ACHN (cell line): ENCODE measurements at regions not wholly inside any gene's neighbourhood (a gene's known extent, or its start where the extent isn't known, plus 50 kb on each side); places are given as distances from the start of the nearest gene placed in this dataset.

Source experiments
- DNase-seq: peaks from one replicate; pipeline ENCODE4 v3.0.0-alpha.2; 2015
- in situ Hi-C: cut with HindIII; loops from 2 replicates; pipeline ENCODE4 v1.10.0; 2017; ENCODE audit warnings: low sequenced_read_pairs, low pct_ligation_motif_present, low pct_unique_long_range_greater_than_20kb

DNA sequence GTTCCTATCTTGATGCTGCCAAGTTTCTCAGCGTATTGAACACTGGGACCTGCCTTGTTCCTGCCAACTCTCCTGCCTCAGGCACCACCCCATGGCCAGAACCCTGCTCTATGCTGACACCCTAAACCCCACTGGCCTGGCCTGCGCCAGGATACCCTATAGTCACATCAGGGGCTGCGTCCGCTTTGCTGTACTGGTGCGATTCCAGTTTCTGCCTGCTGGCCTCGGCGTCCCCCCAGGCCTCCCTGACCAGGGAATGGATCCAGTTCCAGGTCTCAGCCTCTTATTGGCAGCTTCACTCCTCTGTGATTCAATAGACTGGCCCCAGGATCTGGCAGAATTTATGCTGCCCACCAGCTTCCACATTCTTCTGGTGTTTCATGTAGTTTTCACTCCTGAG, 55.0 kb downstream of the GPR6 start:
- in situ Hi-C loops, result loop anchor here (25.0 kb wide), 1 partner anchor 321 kb away; no protein-coding TSS in a partner anchor
- DNase-seq, result no peak

- in situ Hi-C loops, result loop anchor here (25.0 kb wide), 1 partner anchor 322 kb away; no protein-coding TSS in a partner anchor
Observed at GRCh38 chr6:110033749-110034666, 55.9 kb downstream of the GPR6 start.

DNA sequence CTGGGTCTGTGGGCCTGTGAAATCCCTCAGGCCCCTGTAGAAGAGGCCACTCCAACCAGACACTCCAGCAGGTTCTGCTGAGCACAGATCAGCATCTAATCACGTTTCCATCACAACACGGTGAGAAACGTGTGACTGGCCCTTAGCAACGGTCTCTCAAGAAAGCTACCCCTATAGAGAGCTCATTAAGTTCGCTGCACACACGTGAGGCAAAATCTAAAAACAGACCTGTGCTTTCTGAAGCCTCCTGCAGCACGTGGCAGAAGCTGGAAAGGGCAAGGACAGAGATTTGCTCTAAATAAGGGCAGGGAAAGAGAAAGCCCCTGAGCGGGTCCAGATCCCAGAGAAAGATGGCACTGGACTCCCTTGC, 56.5 kb downstream of the GPR6 start:
- no peak for DNase-seq
- in situ Hi-C loops, result loop anchor here (25.0 kb wide), 1 partner anchor 322 kb away; no protein-coding TSS in a partner anchor

More at GRCh38 chr6:110033749-110034666, 55.9 kb downstream of the GPR6 start:
- DNase-seq, result no peak

DNA sequence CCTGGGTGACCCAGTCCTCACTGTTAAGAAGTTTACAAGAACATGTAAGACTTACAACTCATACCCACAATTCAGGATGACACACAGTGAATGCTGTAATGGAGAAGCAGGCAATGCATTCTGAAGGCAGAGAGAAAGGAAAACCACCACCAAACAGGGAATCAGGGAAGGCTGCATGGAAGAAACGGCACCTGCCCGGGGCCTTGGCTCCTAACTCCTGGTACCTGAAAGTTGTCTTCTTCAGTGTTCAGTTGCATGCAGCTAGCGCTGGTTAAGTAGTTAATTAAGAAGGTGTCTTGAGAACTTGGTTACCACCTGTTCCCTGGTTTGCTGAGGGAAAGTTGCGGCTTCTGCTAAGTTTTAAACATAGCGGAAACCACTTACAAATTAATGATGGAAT, 57.2 kb downstream of the GPR6 start:
- in situ Hi-C loops, result loop anchor here (25.0 kb wide), 1 partner anchor 323 kb away; no protein-coding TSS in a partner anchor
- DNase-seq, result no peak

DNA sequence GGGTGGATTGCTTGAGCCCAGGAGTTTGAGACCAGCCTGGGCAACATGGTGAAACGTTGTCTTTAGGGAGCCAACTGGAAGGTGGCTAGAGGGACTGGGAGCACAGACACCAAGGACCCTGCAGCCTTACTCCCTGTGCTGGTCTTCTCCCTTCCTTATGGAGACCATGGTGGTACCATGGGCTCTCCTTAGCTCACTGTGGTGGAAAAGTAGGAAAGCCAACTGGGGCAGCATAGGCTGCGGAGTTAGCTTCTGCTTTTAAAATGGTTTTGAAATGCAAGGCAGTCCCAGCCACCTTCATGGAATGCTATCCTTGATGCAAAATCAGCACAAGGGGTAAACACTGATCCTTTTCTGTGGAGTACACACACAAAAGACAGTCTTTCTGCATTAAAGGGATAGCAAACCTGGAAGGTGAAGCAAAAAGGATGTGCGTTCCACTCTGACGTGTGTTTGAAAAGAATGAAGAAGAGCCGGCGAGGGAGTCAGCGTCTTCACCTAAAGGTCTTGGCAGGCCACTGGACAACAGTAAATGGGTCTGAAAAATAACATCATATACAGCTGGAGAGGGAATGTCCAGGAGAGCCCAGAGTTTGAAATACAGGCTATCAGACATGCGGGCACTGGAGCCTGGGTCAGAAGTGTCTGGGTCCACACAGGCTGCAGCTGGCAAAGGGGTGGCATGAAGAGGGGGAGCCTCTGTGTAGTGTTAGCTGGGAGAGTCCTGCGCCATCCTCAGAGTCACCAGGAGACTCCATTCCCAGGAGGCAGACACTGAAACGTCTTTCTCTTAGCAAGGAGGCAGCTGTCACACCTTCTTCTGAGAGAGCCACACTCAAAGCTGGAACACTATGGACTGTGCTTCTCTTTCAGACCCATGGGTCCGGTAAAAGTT, 58.5 kb downstream of the GPR6 start:
- DNase-seq, result no peak
- in situ Hi-C loops, result loop anchor here (25.0 kb wide), 1 partner anchor 324 kb away; no protein-coding TSS in a partner anchor

- DNase-seq, result no peak
- in situ Hi-C loops, result loop anchor here (25.0 kb wide), 1 partner anchor 326 kb away; no protein-coding TSS in a partner anchor
Observed at GRCh38 chr6:110037726-110038295, 59.7 kb downstream of the GPR6 start.

DNA sequence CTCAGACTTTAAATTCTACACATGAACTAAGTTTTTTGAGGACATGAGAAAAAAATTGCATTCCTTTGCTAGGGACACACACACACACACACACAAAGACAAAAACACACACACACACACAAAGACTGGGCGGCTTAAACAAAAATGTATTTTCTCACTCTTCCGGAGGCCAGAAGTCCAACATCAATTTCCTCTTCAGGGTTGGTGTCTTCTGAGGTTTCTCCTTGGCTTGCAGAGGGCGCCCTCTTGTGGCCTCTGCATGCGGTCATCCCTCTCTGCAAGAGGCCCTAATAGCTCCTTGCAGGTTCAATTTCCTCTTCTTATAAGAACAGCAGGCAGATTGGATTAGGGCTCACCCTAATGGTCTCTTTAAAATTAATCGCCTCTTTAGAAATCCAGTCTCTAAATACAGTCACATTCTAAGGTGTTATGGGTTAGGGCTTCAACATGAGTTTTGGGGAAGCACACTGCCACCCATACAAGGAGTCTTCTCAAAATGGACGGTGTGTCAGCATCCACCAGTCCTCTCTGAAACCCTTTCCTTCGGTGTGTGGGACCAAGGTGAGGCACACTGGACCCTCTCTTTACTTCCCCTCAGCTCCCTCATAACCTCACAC, 61.4 kb downstream of the GPR6 start:
- in situ Hi-C loops, result loop anchor here (25.0 kb wide), 1 partner anchor 327 kb away; no protein-coding TSS in a partner anchor
- DNase-seq, result peak; percentile 80

GRCh38 chr6:110039981-110040383, 61.9 kb downstream of the GPR6 start:
- peak; percentile 50 for DNase-seq
- in situ Hi-C loops, result loop anchor here (25.0 kb wide), 1 partner anchor 328 kb away; no protein-coding TSS in a partner anchor

- no peak for DNase-seq
- in situ Hi-C loops, result loop anchor here (25.0 kb wide), 1 partner anchor 328 kb away; no protein-coding TSS in a partner anchor
Observed at GRCh38 chr6:110040716-110041115, 62.6 kb downstream of the GPR6 start.

DNA sequence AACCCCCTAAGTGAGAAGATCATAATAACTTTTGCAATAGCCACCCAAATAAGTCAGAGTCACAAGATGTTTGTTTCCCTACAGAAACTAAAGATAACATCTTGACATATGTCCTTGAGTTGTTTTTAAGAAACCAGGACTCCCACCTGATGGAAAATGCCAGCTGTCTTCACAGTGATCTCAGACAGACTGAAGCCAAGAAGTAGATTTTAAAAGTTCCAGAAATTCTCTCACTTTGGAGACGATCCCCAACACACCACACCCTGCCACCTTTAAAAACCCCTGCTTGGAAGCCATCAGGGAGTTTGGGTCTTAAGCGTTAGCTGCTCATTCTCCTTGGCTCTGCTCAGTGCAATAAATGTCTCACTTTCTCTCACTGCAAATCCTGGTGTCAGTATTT, 63.0 kb downstream of the GPR6 start:
- no peak for DNase-seq
- in situ Hi-C loops, result loop anchor here (25.0 kb wide), 1 partner anchor 329 kb away; no protein-coding TSS in a partner anchor

DNA sequence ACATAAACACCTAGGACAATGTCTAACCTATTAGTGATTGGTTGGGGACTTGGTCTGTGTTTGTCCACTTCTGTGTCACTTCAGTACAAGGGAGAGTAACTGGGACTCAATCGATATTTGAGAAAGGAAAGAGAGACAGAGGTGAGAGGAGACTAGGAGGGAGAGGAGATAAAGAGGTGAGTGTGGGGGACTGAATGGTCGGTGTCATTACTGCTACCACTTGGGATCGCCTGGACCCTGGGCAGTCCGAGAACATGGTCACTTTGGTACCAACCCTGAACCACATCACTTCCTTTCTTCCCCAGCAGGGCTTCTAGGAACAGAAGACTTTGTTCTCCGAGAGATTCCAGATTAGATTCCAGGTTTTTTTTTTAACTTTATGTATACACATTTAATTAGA, 63.7 kb downstream of the GPR6 start:
- no peak for DNase-seq
- in situ Hi-C loops, result loop anchor here (25.0 kb wide), 1 partner anchor 330 kb away; no protein-coding TSS in a partner anchor

DNA sequence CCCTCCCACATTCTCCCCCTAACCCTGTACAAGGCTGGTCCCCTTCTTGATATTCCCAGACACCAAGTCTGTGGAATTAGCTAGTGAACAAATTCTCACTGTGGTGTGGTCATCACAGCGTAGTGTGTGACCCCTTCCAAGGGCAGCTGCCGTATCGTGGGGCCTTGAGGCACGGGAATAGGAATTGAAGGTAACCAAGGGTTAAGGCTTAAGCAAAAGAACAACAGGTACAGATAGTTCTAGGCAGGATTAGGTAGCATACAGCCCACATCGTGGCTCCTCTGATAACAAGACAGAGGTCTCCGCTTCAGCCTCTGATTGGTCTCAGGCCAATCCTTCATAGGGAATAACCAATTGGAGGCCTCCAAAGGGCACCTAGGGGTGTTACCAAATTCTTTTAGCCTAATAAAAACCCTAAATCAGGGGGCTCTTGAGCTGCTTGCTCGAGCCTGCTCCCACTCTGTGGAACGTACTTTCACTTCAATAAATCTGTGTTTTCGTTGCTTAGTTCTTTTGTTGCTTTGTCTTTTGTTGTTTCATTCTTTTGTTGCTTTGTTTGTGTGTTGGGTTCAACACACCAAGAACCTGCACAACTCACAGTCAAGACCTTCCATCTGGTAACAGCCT, 64.7 kb downstream of the GPR6 start:
- DNase-seq, result no peak
- in situ Hi-C loops, result loop anchor here (25.0 kb wide), 1 partner anchor 330 kb away; no protein-coding TSS in a partner anchor

DNA sequence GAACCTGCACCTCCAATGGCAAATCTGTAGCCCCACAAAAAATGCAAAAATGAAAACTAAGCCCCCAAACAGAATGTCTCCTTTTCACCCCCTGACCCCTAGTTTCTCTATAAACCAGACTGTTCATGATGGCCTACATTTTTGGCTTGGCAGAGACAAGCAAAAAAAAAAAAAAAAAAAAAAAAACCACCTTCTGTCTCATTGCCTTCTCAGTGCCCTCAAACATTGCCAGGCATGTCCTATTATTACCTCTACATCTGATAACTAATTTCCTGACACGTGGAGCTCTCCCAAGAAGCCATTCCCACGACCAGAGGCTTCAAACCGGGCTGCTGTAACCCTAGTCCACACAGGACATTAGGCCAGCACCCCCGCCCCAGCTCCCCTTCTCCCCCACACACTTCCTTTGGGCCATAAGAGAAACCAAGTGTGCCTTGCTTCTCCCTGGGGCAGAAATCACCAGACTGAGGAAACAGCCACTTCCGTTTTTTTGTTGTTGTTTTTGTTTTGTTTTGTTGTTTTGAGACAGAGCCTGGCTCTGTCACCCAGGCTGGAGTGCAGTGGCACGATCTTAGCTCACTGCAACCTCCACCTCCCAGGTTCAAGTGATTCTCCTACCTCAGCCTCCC, 65.4 kb downstream of the GPR6 start:
- in situ Hi-C loops, result loop anchor here (25.0 kb wide), 1 partner anchor 331 kb away; no protein-coding TSS in a partner anchor
- DNase-seq, result no peak

DNA sequence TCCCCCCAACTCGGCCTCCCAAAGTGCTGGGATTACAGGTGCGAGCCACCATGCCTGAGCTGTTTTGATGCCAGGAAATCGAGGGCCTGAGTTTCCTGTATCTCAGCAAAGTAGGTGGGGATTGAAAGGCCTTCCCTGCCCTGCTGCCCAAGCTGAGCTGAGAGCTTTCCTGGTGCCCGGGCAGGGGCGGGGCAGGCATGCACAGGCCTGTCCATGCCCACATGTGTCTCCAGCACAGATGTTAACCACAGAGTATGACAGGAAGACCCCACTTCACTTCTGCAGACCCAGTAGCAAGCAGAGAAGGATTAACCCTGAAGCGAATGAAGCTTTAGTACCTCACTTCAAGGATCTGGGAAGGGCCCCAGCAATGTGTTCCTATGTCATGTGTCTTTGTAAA, 66.0 kb downstream of the GPR6 start:
- in situ Hi-C loops, result loop anchor here (25.0 kb wide), 1 partner anchor 332 kb away; no protein-coding TSS in a partner anchor
- no peak for DNase-seq

DNA sequence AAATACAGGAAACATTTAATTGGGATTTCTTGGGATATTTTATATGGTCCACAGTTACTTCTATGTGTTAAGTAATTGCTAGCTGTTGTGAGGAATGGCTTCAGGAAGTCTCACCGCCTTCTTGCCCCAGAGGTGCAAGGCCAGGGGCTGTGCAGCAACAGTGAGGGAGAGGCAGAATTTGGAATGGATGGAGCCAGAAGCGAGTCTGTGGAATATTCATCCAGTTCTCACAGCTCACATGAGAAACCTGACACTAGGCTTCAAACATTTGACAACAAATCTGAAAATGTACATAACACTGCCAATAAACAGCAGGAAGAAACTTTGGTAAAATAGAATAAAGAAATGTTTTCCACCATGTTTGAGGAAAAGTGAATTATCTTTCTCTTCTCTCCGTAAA, 66.5 kb downstream of the GPR6 start:
- in situ Hi-C loops, result loop anchor here (25.0 kb wide), 1 partner anchor 332 kb away; no protein-coding TSS in a partner anchor
- DNase-seq, result no peak

GRCh38 chr6:110048221-110048875, 70.2 kb downstream of the GPR6 start:
- no peak for DNase-seq
- in situ Hi-C loops, result loop anchor here (25.0 kb wide), 1 partner anchor 336 kb away; no protein-coding TSS in a partner anchor
